ENCODE measurements at regions not wholly inside any gene's neighbourhood (a gene's known extent, or its start where the extent isn't known, plus 50 kb on each side); places are given as distances from the start of the nearest gene placed in this dataset.

- TF ChIP-seq ZBTB33 (IDR thresholded peaks at IDR 0.05; ENCODE audit: borderline replicate concordance, low read depth) = no peak
- TF ChIP-seq GABPA (IDR thresholded peaks at IDR 0.05; ENCODE audit: low read depth) = no peak
These were observed 484.1 kb upstream of the VRK2 start (continued) for GRCh38 chr2:57562495-57562894.

- H2AFZ ChIP-seq (ENCODE audit: low read depth) = no peak overlapping the region
- WGBS (ENCODE audit: low lambda C conversion rate) = 6% methylated on average over 3 of the region's 3 CpGs
- H3F3A ChIP-seq (replicated peaks; ENCODE audit: insufficient read depth) = no peaks in the 10 kb centered on the region
- DNase-seq = no peak
- POLR2A ChIA-PET = no interaction called here
- H3K79me2 ChIP-seq (ENCODE audit: insufficient read depth) = no peaks in the 10 kb centered on the region
- H3K27me3 ChIP-seq (ENCODE audit: insufficient read depth) = peaks cover 7% of the 10 kb centered on the region; the same call in 1 of the 2 replicates
- no peak overlapping the region for H3K4me3 ChIP-seq (ENCODE audit: low read depth in 2 of 2, low read length in 1 of 2)
- no peaks in the 10 kb centered on the region for H3K36me3 ChIP-seq (replicated peaks in 1 of 2; ENCODE audit: control insufficient read depth in 1 of 2, insufficient read depth in 2 of 2, low read length in 1 of 2)
- no peak overlapping the region for H3K27ac ChIP-seq (ENCODE audit: low read depth in 2 of 2, low read length in 1 of 2)
- no peak for TF ChIP-seq TCF12 (IDR thresholded peaks at IDR 0.05)
- no peak for TF ChIP-seq RCOR1 (IDR thresholded peaks at IDR 0.05; ENCODE audit: low read length)
- TF ChIP-seq EZH2phosphoT487 (IDR thresholded peaks at IDR 0.05; ENCODE audit: borderline replicate concordance, low read depth) = no peak
- no peak for TF ChIP-seq JUND (IDR thresholded peaks at IDR 0.05)
- TF ChIP-seq MEF2A (IDR thresholded peaks at IDR 0.05; ENCODE audit: borderline replicate concordance, low read depth) = no peak
- no peak for TF ChIP-seq REST (IDR thresholded peaks at IDR 0.05; ENCODE audit: low read depth, low read length)
- TF ChIP-seq NFIC (IDR thresholded peaks at IDR 0.05; ENCODE audit: borderline replicate concordance) = no peak
- no peak for TF ChIP-seq MXI1 (IDR thresholded peaks at IDR 0.05; ENCODE audit: low read depth, low read length)
- TF ChIP-seq GABPA (IDR thresholded peaks at IDR 0.05; ENCODE audit: low read depth) = no peak
- no peak for TF ChIP-seq ZBTB33 (IDR thresholded peaks at IDR 0.05; ENCODE audit: borderline replicate concordance, low read depth)
- no peak for TF ChIP-seq RXRA (IDR thresholded peaks at IDR 0.05; ENCODE audit: borderline replicate concordance, low read depth)
- no peak for TF ChIP-seq RFX5 (IDR thresholded peaks at IDR 0.05; ENCODE audit: low read length)
- no peak for TF ChIP-seq FOXM1 (IDR thresholded peaks at IDR 0.05; ENCODE audit: low read depth)
- TF ChIP-seq FOSL2 (IDR thresholded peaks at IDR 0.05; ENCODE audit: borderline replicate concordance, low read depth) = no peak
- TF ChIP-seq PBX3 (IDR thresholded peaks at IDR 0.05) = no peak
- TF ChIP-seq USF2 (IDR thresholded peaks at IDR 0.05; ENCODE audit: borderline replicate concordance, low read depth, low read length) = no peak
- no peak for TF ChIP-seq ELF1 (IDR thresholded peaks at IDR 0.05)
- TF ChIP-seq YY1 (IDR thresholded peaks at IDR 0.05; ENCODE audit: low read depth) = no peak
- no peak for TF ChIP-seq CTCF (IDR thresholded peaks at IDR 0.05)
- no peak for TF ChIP-seq IRF3 (IDR thresholded peaks at IDR 0.05; ENCODE audit: low read depth, low read length)
- H3K4me1 ChIP-seq (ENCODE audit: control insufficient read depth in 1 of 2, insufficient read depth in 2 of 2, low read depth in 1 of 2, low read length in 1 of 2) = no peaks in the 10 kb centered on the region
- CTCF ChIA-PET = no interaction called here
- H3K9ac ChIP-seq = no peak overlapping the region
- no peaks in the 10 kb centered on the region for H3K9me3 ChIP-seq
- H3K4me2 ChIP-seq = no peak overlapping the region
- H3K9me2 ChIP-seq = no peaks in the 10 kb centered on the region
- H4K20me1 ChIP-seq (ENCODE audit: insufficient read depth) = no peaks in the 10 kb centered on the region
These were observed 483.6 kb upstream of the VRK2 start for GRCh38 chr2:57563015-57563414.
